ENCODE measurements at regions not wholly inside any gene's neighbourhood (a gene's known extent, or its start where the extent isn't known, plus 50 kb on each side); places are given as distances from the start of the nearest gene placed in this dataset.

GRCh38 chr12:127473766-127474165 is 793.2 kb upstream of the TMEM132C start:
- DNase-seq (ENCODE audit: insufficient read length, low spot score) = no peak
- no peak for FAIRE-seq
- TF ChIP-seq CTCF (IDR thresholded peaks at IDR 0.05; ENCODE audit: insufficient read depth, missing control alignments) = no peak

- no peak for TF ChIP-seq CTCF (IDR thresholded peaks at IDR 0.05; ENCODE audit: insufficient read depth, missing control alignments)
- FAIRE-seq (no peak), DNase-seq (ENCODE audit: insufficient read length, low spot score) (no peak)
Measured at GRCh38 chr12:127479256-127479655, 787.7 kb upstream of the TMEM132C start.

GRCh38 chr12:127480775-127481314 is 786.1 kb upstream of the TMEM132C start:
- FAIRE-seq (no peak), DNase-seq (ENCODE audit: insufficient read length, low spot score) (no peak)
- TF ChIP-seq CTCF (IDR thresholded peaks at IDR 0.05; ENCODE audit: insufficient read depth, missing control alignments) = no peak

- FAIRE-seq = no peak
- TF ChIP-seq CTCF (IDR thresholded peaks at IDR 0.05; ENCODE audit: insufficient read depth, missing control alignments) = no peak
- DNase-seq (ENCODE audit: insufficient read length, low spot score) = no peak
Measured at GRCh38 chr12:127482950-127483349, 784.0 kb upstream of the TMEM132C start.

GRCh38 chr12:127485528-127485927 is 781.4 kb upstream of the TMEM132C start:
- FAIRE-seq (no peak), DNase-seq (ENCODE audit: insufficient read length, low spot score) (no peak)
- no peak for TF ChIP-seq CTCF (IDR thresholded peaks at IDR 0.05; ENCODE audit: insufficient read depth, missing control alignments)

- FAIRE-seq (no peak), DNase-seq (ENCODE audit: insufficient read length, low spot score) (no peak)
- no peak for TF ChIP-seq CTCF (IDR thresholded peaks at IDR 0.05; ENCODE audit: insufficient read depth, missing control alignments)
Measured at GRCh38 chr12:127487031-127487430, 779.9 kb upstream of the TMEM132C start.

GRCh38 chr12:127489061-127489460 is 777.9 kb upstream of the TMEM132C start:
- no peak for FAIRE-seq
- no peak for DNase-seq (ENCODE audit: insufficient read length, low spot score)
- TF ChIP-seq CTCF (IDR thresholded peaks at IDR 0.05; ENCODE audit: insufficient read depth, missing control alignments) = no peak
